ENCODE measurements at regions not wholly inside any gene's neighbourhood (a gene's known extent, or its start where the extent isn't known, plus 50 kb on each side); places are given as distances from the start of the nearest gene placed in this dataset.
"Not testable (repeated sequence)": the region's sequence is repeated elsewhere in the genome, so short reads cannot be mapped to it uniquely, and the experiment has no call there.

GRCh38 chr15:44817797-44818196 lies 81.5 kb downstream of the TRIM69 start:
- intact Hi-C loops (cut with DNase I); H3K9me3 ChIP-seq; H3K4me1 ChIP-seq; DNase-seq; H3K27ac ChIP-seq; H3K27me3 ChIP-seq (ENCODE audit: low read depth); H3K4me3 ChIP-seq; ATAC-seq; H3K36me3 ChIP-seq: not testable (repeated sequence)

GRCh38 chr15:44819331-44819987 lies 83.1 kb downstream of the TRIM69 start:
- ATAC-seq = peak; percentile 79 to 80
- DNase-seq = peak; percentile 59
- H3K4me1 ChIP-seq; intact Hi-C loops (cut with DNase I); H3K27ac ChIP-seq; H3K27me3 ChIP-seq (ENCODE audit: low read depth); H3K36me3 ChIP-seq; H3K9me3 ChIP-seq; H3K4me3 ChIP-seq: not testable (repeated sequence)

GRCh38 chr15:44820535-44820934 lies 84.2 kb downstream of the TRIM69 start:
- intact Hi-C loops (cut with DNase I); H3K4me3 ChIP-seq; DNase-seq; H3K36me3 ChIP-seq; H3K9me3 ChIP-seq; H3K27me3 ChIP-seq (ENCODE audit: low read depth); H3K4me1 ChIP-seq; H3K27ac ChIP-seq: not testable (repeated sequence)
- peak in 1 of 2 donors; percentile 22 for ATAC-seq

- H3K27ac ChIP-seq; H3K4me1 ChIP-seq; ATAC-seq; H3K9me3 ChIP-seq; H3K36me3 ChIP-seq; DNase-seq; intact Hi-C loops (cut with DNase I); H3K27me3 ChIP-seq (ENCODE audit: low read depth); H3K4me3 ChIP-seq: not testable (repeated sequence)
Observed at GRCh38 chr15:44820967-44821366, 84.6 kb downstream of the TRIM69 start.

- H3K27ac ChIP-seq; H3K4me1 ChIP-seq; DNase-seq; ATAC-seq; H3K27me3 ChIP-seq (ENCODE audit: low read depth); H3K9me3 ChIP-seq; H3K4me3 ChIP-seq; intact Hi-C loops (cut with DNase I); H3K36me3 ChIP-seq: not testable (repeated sequence)
Observed at GRCh38 chr15:44824277-44825145, 88.2 kb downstream of the TRIM69 start.

GRCh38 chr15:44826583-44826982 lies 90.3 kb downstream of the TRIM69 start:
- ATAC-seq; H3K27ac ChIP-seq; H3K36me3 ChIP-seq; H3K4me1 ChIP-seq; H3K27me3 ChIP-seq (ENCODE audit: low read depth); intact Hi-C loops (cut with DNase I); DNase-seq; H3K4me3 ChIP-seq; H3K9me3 ChIP-seq: not testable (repeated sequence)

GRCh38 chr15:44828229-44828914 lies 92.0 kb downstream of the TRIM69 start:
- intact Hi-C loops (cut with DNase I); DNase-seq: not testable (repeated sequence)
- peak; percentile 27 to 30 for ATAC-seq

GRCh38 chr15:44829150-44829549 lies 92.8 kb downstream of the TRIM69 start:
- H3K36me3 ChIP-seq; H3K9me3 ChIP-seq; H3K4me1 ChIP-seq; intact Hi-C loops (cut with DNase I); H3K27me3 ChIP-seq (ENCODE audit: low read depth); H3K27ac ChIP-seq; DNase-seq; H3K4me3 ChIP-seq: not testable (repeated sequence)
- ATAC-seq = peak in 1 of 2 donors; percentile 6

More at GRCh38 chr15:44828229-44828914, 92.0 kb downstream of the TRIM69 start:
- not testable (repeated sequence) for H3K9me3 ChIP-seq; H3K27ac ChIP-seq; H3K4me3 ChIP-seq; H3K4me1 ChIP-seq; H3K36me3 ChIP-seq; H3K27me3 ChIP-seq (ENCODE audit: low read depth)

- peak; percentile 38 to 44 for ATAC-seq
- DNase-seq; H3K9me3 ChIP-seq; H3K36me3 ChIP-seq; intact Hi-C loops (cut with DNase I); H3K4me1 ChIP-seq; H3K4me3 ChIP-seq; H3K27me3 ChIP-seq (ENCODE audit: low read depth): not testable (repeated sequence)
- H3K27ac ChIP-seq = peak overlapping the region; percentile 6
Observed at GRCh38 chr15:44830692-44831408, 94.5 kb downstream of the TRIM69 start.

GRCh38 chr15:44831409-44831741 lies 95.0 kb downstream of the TRIM69 start:
- H3K9me3 ChIP-seq; H3K4me1 ChIP-seq; DNase-seq; intact Hi-C loops (cut with DNase I); ATAC-seq; H3K36me3 ChIP-seq; H3K27me3 ChIP-seq (ENCODE audit: low read depth); H3K4me3 ChIP-seq; H3K27ac ChIP-seq: not testable (repeated sequence)

- H3K36me3 ChIP-seq; H3K4me1 ChIP-seq; intact Hi-C loops (cut with DNase I); H3K27ac ChIP-seq; H3K9me3 ChIP-seq; ATAC-seq; DNase-seq; H3K27me3 ChIP-seq (ENCODE audit: low read depth); H3K4me3 ChIP-seq: not testable (repeated sequence)
Observed at GRCh38 chr15:44832133-44832532, 95.8 kb downstream of the TRIM69 start.

- H3K4me1 ChIP-seq; H3K9me3 ChIP-seq; H3K27me3 ChIP-seq (ENCODE audit: low read depth); H3K36me3 ChIP-seq; H3K27ac ChIP-seq; DNase-seq; ATAC-seq; H3K4me3 ChIP-seq; intact Hi-C loops (cut with DNase I): not testable (repeated sequence)
Observed at GRCh38 chr15:44833081-44833480, 96.8 kb downstream of the TRIM69 start.

- H3K36me3 ChIP-seq; H3K27ac ChIP-seq; H3K4me1 ChIP-seq; H3K4me3 ChIP-seq; H3K9me3 ChIP-seq; DNase-seq; H3K27me3 ChIP-seq (ENCODE audit: low read depth); intact Hi-C loops (cut with DNase I); ATAC-seq: not testable (repeated sequence)
Observed at GRCh38 chr15:44833761-44834160, 97.4 kb downstream of the TRIM69 start.
